NCI-H1105 treated with DMSO at 0.1 percent for 48 hours (cell line): ENCODE measurements at regions not wholly inside any gene's neighbourhood (a gene's known extent, or its start where the extent isn't known, plus 50 kb on each side); places are given as distances from the start of the nearest gene placed in this dataset.
"Not testable (repeated sequence)": the region's sequence is repeated elsewhere in the genome, so short reads cannot be mapped to it uniquely, and the experiment has no call there.

Experiments
- DNase-seq: peaks from one replicate; lab custom pipeline; 2025; lab: John Stamatoyannopoulos, UW

- no peak for DNase-seq
Observed at GRCh38 chrX:117680286-117680685, 436.3 kb downstream of the KLHL13 start.

GRCh38 chrX:117653396-117653795, 463.2 kb downstream of the KLHL13 start:
- DNase-seq = no peak

- no peak for DNase-seq
Observed at GRCh38 chrX:117645639-117646038, 471.0 kb downstream of the KLHL13 start.

- no peak for DNase-seq
Observed at GRCh38 chrX:117641913-117642656, 474.5 kb downstream of the KLHL13 start.

- DNase-seq = no peak
Observed at GRCh38 chrX:117636826-117637225, 479.8 kb downstream of the KLHL13 start.

- no peak for DNase-seq
Observed at GRCh38 chrX:117633277-117633676, 483.3 kb downstream of the KLHL13 start.

- DNase-seq = no peak
Observed at GRCh38 chrX:117628381-117628780, 488.2 kb downstream of the KLHL13 start.

- DNase-seq = peak; percentile 2
Observed at GRCh38 chrX:117610806-117611205, 505.8 kb downstream of the KLHL13 start.

GRCh38 chrX:117610049-117610448, 506.6 kb downstream of the KLHL13 start:
- DNase-seq = no peak

GRCh38 chrX:117607561-117607960, 509.0 kb downstream of the KLHL13 start:
- no peak for DNase-seq

- not testable (repeated sequence) for DNase-seq
Observed at GRCh38 chrX:117606101-117606500, 510.5 kb downstream of the KLHL13 start.

- no peak for DNase-seq
Observed at GRCh38 chrX:117570160-117570559, 546.5 kb downstream of the KLHL13 start.

- no peak for DNase-seq
Observed at GRCh38 chrX:117568238-117568637, 548.4 kb downstream of the KLHL13 start.

- DNase-seq = no peak
Observed at GRCh38 chrX:117543885-117544284, 572.7 kb downstream of the KLHL13 start.

GRCh38 chrX:117539090-117539418, 577.6 kb downstream of the KLHL13 start:
- DNase-seq = no peak

- peak; percentile 2 for DNase-seq
Observed at GRCh38 chrX:117538178-117539089, 578.2 kb downstream of the KLHL13 start.

- DNase-seq = no peak
Observed at GRCh38 chrX:117532339-117532738, 584.3 kb downstream of the KLHL13 start.

- no peak for DNase-seq
Observed at GRCh38 chrX:117522725-117523700, 593.6 kb downstream of the KLHL13 start.

GRCh38 chrX:117517994-117518393, 598.6 kb downstream of the KLHL13 start:
- DNase-seq = no peak

GRCh38 chrX:117511379-117511778, 605.2 kb downstream of the KLHL13 start:
- peak; percentile 54 for DNase-seq

GRCh38 chrX:117510453-117510852, 606.2 kb downstream of the KLHL13 start:
- no peak for DNase-seq

- no peak for DNase-seq
Observed at GRCh38 chrX:117508021-117508420, 608.6 kb downstream of the KLHL13 start.
